A673 (cell line): ENCODE measurements at regions not wholly inside any gene's neighbourhood (a gene's known extent, or its start where the extent isn't known, plus 50 kb on each side); places are given as distances from the start of the nearest gene placed in this dataset.
A peak's percentile ranks its signal among the peaks of the same experiment; 100 is the strongest.

Experiments
- BruUV-seq: library from RNA; stranded (reverse); fragments of 400-500 nt; replicated peaks from 2 replicates; lab custom pipeline; 2021; lab: Mats Ljungman, UMichigan
- CTCF ChIA-PET: fragments of 300-600 bp; sonication (Branson Sonifier 250); formaldehyde crosslinking; loops from one replicate; lab custom pipeline; 2022; ENCODE audit warnings: antibody characterized with exemption; lab: Charles Lee
- POLR2A ChIA-PET: fragments of 300-600 bp; sonication (Branson Sonifier 250); formaldehyde crosslinking; loops from one replicate; lab custom pipeline; 2022; ENCODE audit warnings: antibody characterized with exemption; ENCODE audit not compliant: low non-redundant PET; lab: Charles Lee
- DNase-seq: peaks from one replicate; pipeline ENCODE4 v3.0.0-alpha.2; 2015; ENCODE audit warnings: low spot score
- H3K27ac ChIP-seq: fragments of 200-600 bp; sonication (generic); 2 replicates; pipeline ENCODE4 v1.5.1; 2016; ENCODE audit warnings: mixed run types, low read depth, mild to moderate bottlenecking, mixed read lengths, antibody characterized with exemption, low read length; ENCODE audit not compliant: poor library complexity, severe bottlenecking
- H3K27me3 ChIP-seq: fragments of 200-600 bp; sonication (generic); replicated peaks from 2 replicates; pipeline ENCODE4 v1.6.1; 2017; ENCODE audit warnings: mixed run types, low read depth, mild to moderate bottlenecking, mixed read lengths, antibody characterized with exemption, low read length; ENCODE audit not compliant: insufficient read depth, poor library complexity
- H3K36me3 ChIP-seq: fragments of 200-600 bp; sonication (generic); 2 replicates; pipeline ENCODE4 v1.6.1; 2016; ENCODE audit warnings: mixed run types, mild to moderate bottlenecking, mixed read lengths, antibody characterized with exemption, low read length; ENCODE audit not compliant: insufficient read depth, poor library complexity, severe bottlenecking
- H3K4me1 ChIP-seq: fragments of 200-600 bp; sonication (generic); 2 replicates; pipeline ENCODE4 v1.6.1; 2017; ENCODE audit warnings: mixed run types, mild to moderate bottlenecking, mixed read lengths, antibody characterized with exemption, low read length; ENCODE audit not compliant: insufficient read depth, poor library complexity, severe bottlenecking
- H3K4me3 ChIP-seq: fragments of 200-600 bp; sonication (generic); 2 replicates; pipeline ENCODE4 v1.5.1; 2016; ENCODE audit warnings: low read depth, mixed run types, mild to moderate bottlenecking, mixed read lengths, low read length; ENCODE audit not compliant: poor library complexity, severe bottlenecking
- H3K9me3 ChIP-seq: fragments of 200-600 bp; sonication (generic); 2 replicates; pipeline ENCODE4 v1.6.1; 2016; ENCODE audit warnings: mixed run types, low read depth, mild to moderate bottlenecking, mixed read lengths, antibody characterized with exemption, low read length; ENCODE audit not compliant: poor library complexity, severe bottlenecking
- EZH2 ChIP-seq: fragments of 200-600 bp; sonication (generic); IDR thresholded peaks from 2 replicates; pipeline ENCODE4 v1.6.1; 2017; ENCODE audit warnings: borderline replicate concordance, low read depth, mild to moderate bottlenecking, mixed read lengths, antibody characterized with exemption, low read length; ENCODE audit not compliant: poor library complexity, severe bottlenecking
- intact Hi-C: fragments of 100-400 bp; cut with micrococcal nuclease; formaldehyde crosslinking; loops from one replicate; pipeline ENCODE4 v1.10.0; 2022; ENCODE audit not compliant: unreplicated experiment
- TF ChIP-seq, protein P1 (sequence below): fragments of 300-800, 200-600 bp; sonication (generic); conservative IDR thresholded peaks from 2 replicates; pipeline ENCODE4 v1.5.1; 2017; ENCODE audit warnings: low read depth, mild to moderate bottlenecking, antibody characterized with exemption, low read length, moderate library complexity, mixed read lengths

DNA sequence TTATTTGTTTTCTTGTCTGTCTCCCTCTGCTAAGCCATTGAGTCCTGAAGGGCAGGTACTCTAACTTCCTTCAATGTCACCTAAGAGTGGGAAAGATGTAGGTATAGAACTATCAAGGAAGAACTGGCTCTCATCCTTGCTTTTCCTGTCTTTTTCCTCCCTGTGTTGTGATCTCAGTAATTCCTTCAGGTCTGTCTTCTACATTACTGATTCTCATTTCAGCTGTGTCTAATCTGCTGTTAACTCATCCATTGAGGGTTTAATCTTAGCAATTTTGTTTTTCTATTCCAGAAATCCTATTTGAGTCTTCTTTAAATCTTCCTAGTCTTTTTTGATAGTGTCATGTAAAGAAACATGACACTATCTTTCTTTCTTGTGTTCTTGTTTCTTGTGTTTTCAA lies 124.5 kb upstream of the PLXNC1 start:
- H3K4me3 ChIP-seq = no peak overlapping the region
- H3K9me3 ChIP-seq = peaks cover 9% of the 10 kb centered on the region
- intact Hi-C loops = no loop called here
- ChIA-PET POLR2A (no interaction called here), CTCF (no interaction called here)
- H3K36me3 ChIP-seq = no peaks in the 10 kb centered on the region
- no TSS peak for BruUV-seq
- TF ChIP-seq EZH2 = no peak
- TF ChIP-seq, protein P1, sequence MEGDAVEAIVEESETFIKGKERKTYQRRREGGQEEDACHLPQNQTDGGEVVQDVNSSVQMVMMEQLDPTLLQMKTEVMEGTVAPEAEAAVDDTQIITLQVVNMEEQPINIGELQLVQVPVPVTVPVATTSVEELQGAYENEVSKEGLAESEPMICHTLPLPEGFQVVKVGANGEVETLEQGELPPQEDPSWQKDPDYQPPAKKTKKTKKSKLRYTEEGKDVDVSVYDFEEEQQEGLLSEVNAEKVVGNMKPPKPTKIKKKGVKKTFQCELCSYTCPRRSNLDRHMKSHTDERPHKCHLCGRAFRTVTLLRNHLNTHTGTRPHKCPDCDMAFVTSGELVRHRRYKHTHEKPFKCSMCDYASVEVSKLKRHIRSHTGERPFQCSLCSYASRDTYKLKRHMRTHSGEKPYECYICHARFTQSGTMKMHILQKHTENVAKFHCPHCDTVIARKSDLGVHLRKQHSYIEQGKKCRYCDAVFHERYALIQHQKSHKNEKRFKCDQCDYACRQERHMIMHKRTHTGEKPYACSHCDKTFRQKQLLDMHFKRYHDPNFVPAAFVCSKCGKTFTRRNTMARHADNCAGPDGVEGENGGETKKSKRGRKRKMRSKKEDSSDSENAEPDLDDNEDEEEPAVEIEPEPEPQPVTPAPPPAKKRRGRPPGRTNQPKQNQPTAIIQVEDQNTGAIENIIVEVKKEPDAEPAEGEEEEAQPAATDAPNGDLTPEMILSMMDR = no peak
- H3K4me1 ChIP-seq = no peaks in the 10 kb centered on the region
- no peak overlapping the region for H3K27ac ChIP-seq
- H3K27me3 ChIP-seq = no peaks in the 10 kb centered on the region
- no peak for DNase-seq

DNA sequence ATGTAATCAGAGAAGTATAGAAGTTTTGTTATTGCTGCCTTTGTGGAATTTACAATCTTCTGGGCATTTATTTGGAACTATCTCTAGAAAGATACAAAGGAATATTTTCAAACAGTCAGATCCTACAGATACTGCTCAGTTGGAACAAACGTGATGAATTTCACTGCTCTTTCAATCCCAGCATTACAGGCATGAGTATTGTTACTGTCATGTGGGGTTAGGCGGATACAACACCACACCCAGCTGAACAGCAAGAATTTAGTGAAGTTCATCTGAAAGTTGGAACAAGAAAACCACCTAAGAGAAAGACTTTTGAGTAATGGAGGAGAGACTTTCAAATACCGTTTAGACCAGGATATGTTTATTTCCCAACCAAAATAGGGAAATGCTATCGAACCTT lies 123.3 kb upstream of the PLXNC1 start:
- intact Hi-C loops = no loop called here
- TF ChIP-seq EZH2 = no peak
- TF ChIP-seq, protein P1 = no peak
- no peaks in the 10 kb centered on the region for H3K36me3 ChIP-seq
- POLR2A ChIA-PET = no interaction called here
- peaks cover 9% of the 10 kb centered on the region for H3K9me3 ChIP-seq
- no peak for DNase-seq
- H3K4me1 ChIP-seq = no peaks in the 10 kb centered on the region
- CTCF ChIA-PET = no interaction called here
- BruUV-seq = no TSS peak
- no peak overlapping the region for H3K4me3 ChIP-seq
- H3K27me3 ChIP-seq = no peaks in the 10 kb centered on the region
- no peak overlapping the region for H3K27ac ChIP-seq

DNA sequence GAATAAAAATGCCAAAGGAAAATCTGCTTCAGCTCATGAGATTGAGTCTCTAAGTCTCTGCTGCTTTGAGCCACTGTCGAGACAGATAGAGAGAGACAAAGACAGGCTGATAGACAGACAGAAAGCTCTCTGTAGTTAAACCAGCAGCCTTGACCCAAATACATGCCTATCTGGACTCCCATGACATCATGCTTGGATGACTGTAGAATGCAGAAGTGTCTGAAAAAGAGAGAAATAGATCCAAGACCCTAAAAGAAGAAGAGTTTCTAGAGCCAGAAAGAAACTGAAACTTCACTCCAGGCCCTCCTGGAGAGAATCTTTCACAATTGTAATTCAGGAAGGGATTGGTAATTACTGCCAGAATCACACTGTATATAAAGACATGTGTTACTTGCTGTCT lies 122.6 kb upstream of the PLXNC1 start:
- H3K27ac ChIP-seq = no peak overlapping the region
- peaks cover 9% of the 10 kb centered on the region for H3K9me3 ChIP-seq
- no peaks in the 10 kb centered on the region for H3K27me3 ChIP-seq
- no peaks in the 10 kb centered on the region for H3K4me1 ChIP-seq
- BruUV-seq = no TSS peak
- intact Hi-C loops = no loop called here
- CTCF ChIA-PET = no interaction called here
- no peaks in the 10 kb centered on the region for H3K36me3 ChIP-seq
- POLR2A ChIA-PET = no interaction called here
- TF ChIP-seq, protein P1 = no peak
- no peak for TF ChIP-seq EZH2
- H3K4me3 ChIP-seq = no peak overlapping the region
- peak; percentile 30 for DNase-seq
